Gastroesophageal sphincter (tissue), 3 donors: ENCODE measurements at regions not wholly inside any gene's neighbourhood (a gene's known extent, or its start where the extent isn't known, plus 50 kb on each side); places are given as distances from the start of the nearest gene placed in this dataset.

ENCODE experiments used
- POLR2A ChIP-seq, 2 donors: fragments of 450-650 bp; IDR thresholded peaks; one replicate each; pipeline ENCODE4 v1.6.1; 2017; ENCODE audit warnings: antibody characterized with exemption in 2 of 2, mild to moderate bottlenecking in 2 of 2, moderate library complexity in 1 of 2
- POLR2AphosphoS5 ChIP-seq: sonication (generic); formaldehyde crosslinking; IDR thresholded peaks from one replicate; pipeline ENCODE4 v1.6.1; 2017; ENCODE audit warnings: antibody characterized with exemption
- TF ChIP-seq, protein P1 (sequence below), 4 experiments: fragments of 200-600 bp in 2 of 4; fragments of 450-650 bp in 2 of 4; sonication (generic) in 1 of 4; IDR thresholded peaks; one replicate each; pipeline ENCODE4 v1.5.1; 2017 to 2019; ENCODE audit warnings: antibody characterized with exemption in 4 of 4, mild to moderate bottlenecking in 2 of 4, moderate library complexity in 2 of 4

DNA sequence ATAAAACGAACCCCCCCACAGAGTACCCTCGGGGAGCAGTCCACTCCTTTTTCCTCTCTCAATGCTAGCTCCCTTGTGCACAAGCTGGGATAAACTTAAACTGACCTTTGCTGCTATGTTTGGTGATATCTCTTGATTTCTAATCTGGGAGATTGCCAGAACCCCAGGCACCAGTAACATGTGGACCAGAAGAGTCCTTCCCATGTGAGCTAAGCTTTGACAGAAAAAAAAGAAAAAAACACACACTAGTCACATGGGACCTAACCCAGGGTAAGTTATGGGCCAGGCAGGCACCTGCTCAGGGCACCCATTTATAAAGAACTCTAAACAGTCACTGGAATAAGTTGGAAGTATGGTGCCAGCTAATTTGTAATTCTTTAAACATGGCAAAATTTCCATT is 242.6 kb downstream of the EN1 start:
- TF ChIP-seq POLR2A (IDR thresholded peaks at IDR 0.05) (no peak), POLR2AphosphoS5 (no peak)
- TF ChIP-seq, protein P1, sequence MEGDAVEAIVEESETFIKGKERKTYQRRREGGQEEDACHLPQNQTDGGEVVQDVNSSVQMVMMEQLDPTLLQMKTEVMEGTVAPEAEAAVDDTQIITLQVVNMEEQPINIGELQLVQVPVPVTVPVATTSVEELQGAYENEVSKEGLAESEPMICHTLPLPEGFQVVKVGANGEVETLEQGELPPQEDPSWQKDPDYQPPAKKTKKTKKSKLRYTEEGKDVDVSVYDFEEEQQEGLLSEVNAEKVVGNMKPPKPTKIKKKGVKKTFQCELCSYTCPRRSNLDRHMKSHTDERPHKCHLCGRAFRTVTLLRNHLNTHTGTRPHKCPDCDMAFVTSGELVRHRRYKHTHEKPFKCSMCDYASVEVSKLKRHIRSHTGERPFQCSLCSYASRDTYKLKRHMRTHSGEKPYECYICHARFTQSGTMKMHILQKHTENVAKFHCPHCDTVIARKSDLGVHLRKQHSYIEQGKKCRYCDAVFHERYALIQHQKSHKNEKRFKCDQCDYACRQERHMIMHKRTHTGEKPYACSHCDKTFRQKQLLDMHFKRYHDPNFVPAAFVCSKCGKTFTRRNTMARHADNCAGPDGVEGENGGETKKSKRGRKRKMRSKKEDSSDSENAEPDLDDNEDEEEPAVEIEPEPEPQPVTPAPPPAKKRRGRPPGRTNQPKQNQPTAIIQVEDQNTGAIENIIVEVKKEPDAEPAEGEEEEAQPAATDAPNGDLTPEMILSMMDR (IDR thresholded peaks at IDR 0.05), result no peak
